ENCODE measurements at regions not wholly inside any gene's neighbourhood (a gene's known extent, or its start where the extent isn't known, plus 50 kb on each side); places are given as distances from the start of the nearest gene placed in this dataset.

- no peak overlapping the region for H2BK5ac ChIP-seq (ENCODE audit: low read length)
- H3K27ac ChIP-seq (ENCODE audit: low read depth, low read length): no peak overlapping the region
- H3K36me3 ChIP-seq (ENCODE audit: control insufficient read depth, insufficient read depth, low read length): no peaks in the 10 kb centered on the region
- no peak overlapping the region for H3K4me2 ChIP-seq (ENCODE audit: low read length)
- H3K18ac ChIP-seq (ENCODE audit: low read length): no peak overlapping the region
- peaks cover 2% of the 10 kb centered on the region for H3K4me1 ChIP-seq (ENCODE audit: control insufficient read depth, low read depth, low read length)
- H2AK5ac ChIP-seq (ENCODE audit: low read length): no peak overlapping the region
- H2BK120ac ChIP-seq (ENCODE audit: low read depth, low read length): no peak overlapping the region
- H4K8ac ChIP-seq (ENCODE audit: low read depth, low read length): no peak overlapping the region
- no peak overlapping the region for H3K9ac ChIP-seq (ENCODE audit: low read length)
- no peaks in the 10 kb centered on the region for H3K27me3 ChIP-seq (ENCODE audit: insufficient read depth, low read length, poor library complexity)
- no peak overlapping the region for H3K4ac ChIP-seq (ENCODE audit: low read depth, low read length)
- no peak overlapping the region for H3K56ac ChIP-seq (ENCODE audit: low read length)
- no peaks in the 10 kb centered on the region for H3K79me2 ChIP-seq (ENCODE audit: control insufficient read depth, insufficient read depth, low read length)
- H4K5ac ChIP-seq (ENCODE audit: low read length): no peak overlapping the region
- H3K79me1 ChIP-seq (ENCODE audit: low read length): no peaks in the 10 kb centered on the region
- WGBS (ENCODE audit: extremely low coverage, insufficient coverage, low lambda C conversion rate): no CpG with 5 or more reads among the region's 2 CpGs
- no peak for DNase-seq
- no peak overlapping the region for H3K4me3 ChIP-seq (ENCODE audit: low read length)
- H3K23ac ChIP-seq (ENCODE audit: low read length): no peak overlapping the region
- H2BK15ac ChIP-seq (replicated peaks; ENCODE audit: low read depth): no peak overlapping the region
These were observed 1443.5 kb upstream of the IGFBP7 start for GRCh38 chr4:58553679-58554078.

- Histone ChIP-seq H3K79me2 (ENCODE audit: control insufficient read depth, insufficient read depth, low read length) (no peaks in the 10 kb centered on the region), H3K27me3 (ENCODE audit: insufficient read depth, low read length, poor library complexity) (no peaks in the 10 kb centered on the region), H3K23ac (ENCODE audit: low read length) (no peak overlapping the region), H4K5ac (ENCODE audit: low read length) (no peak overlapping the region), H2BK120ac (ENCODE audit: low read depth, low read length) (no peak overlapping the region), H3K4ac (ENCODE audit: low read depth, low read length) (no peak overlapping the region), H4K8ac (ENCODE audit: low read depth, low read length) (no peak overlapping the region), H3K9ac (ENCODE audit: low read length) (no peak overlapping the region), H3K27ac (ENCODE audit: low read depth, low read length) (no peak overlapping the region), H3K18ac (ENCODE audit: low read length) (no peak overlapping the region), H3K79me1 (ENCODE audit: low read length) (no peaks in the 10 kb centered on the region), H3K4me1 (ENCODE audit: control insufficient read depth, low read depth, low read length) (peaks cover 2% of the 10 kb centered on the region), H2BK15ac (replicated peaks; ENCODE audit: low read depth) (no peak overlapping the region), H3K4me2 (ENCODE audit: low read length) (no peak overlapping the region), H3K56ac (ENCODE audit: low read length) (no peak overlapping the region), H2AK5ac (ENCODE audit: low read length) (no peak overlapping the region), H3K36me3 (ENCODE audit: control insufficient read depth, insufficient read depth, low read length) (no peaks in the 10 kb centered on the region), H3K4me3 (ENCODE audit: low read length) (no peak overlapping the region), H2BK5ac (ENCODE audit: low read length) (no peak overlapping the region)
- peak; percentile 70 for DNase-seq
- no CpG with 5 or more reads among the region's 1 CpG for WGBS (ENCODE audit: extremely low coverage, insufficient coverage, low lambda C conversion rate)
These were observed 1442.8 kb upstream of the IGFBP7 start for GRCh38 chr4:58553031-58553430.

DNA sequence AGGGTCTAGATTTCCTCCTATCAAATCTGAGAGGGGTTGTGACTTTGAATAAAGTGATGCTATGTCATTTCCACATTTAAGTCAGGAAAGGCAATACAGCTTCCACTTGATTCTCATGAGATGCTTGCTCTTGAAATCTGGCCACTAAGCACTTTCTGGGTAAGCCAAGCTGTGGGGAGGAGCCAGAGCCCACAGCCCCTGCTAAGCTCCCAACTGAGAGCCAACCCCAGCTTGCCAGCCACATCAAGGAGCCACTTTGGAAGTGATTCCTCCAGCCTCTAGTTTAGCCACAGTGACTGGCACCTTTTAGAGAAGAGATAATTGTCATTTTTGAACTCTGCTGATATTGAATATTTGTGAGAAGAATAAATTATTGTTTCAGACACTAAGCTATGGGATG lies 1441.5 kb upstream of the IGFBP7 start:
- no peak overlapping the region for H2BK120ac ChIP-seq (ENCODE audit: low read depth, low read length)

GRCh38 chr4:58543465-58543864 lies 1433.3 kb upstream of the IGFBP7 start:
- Histone ChIP-seq H3K4me3 (ENCODE audit: low read length) (no peak overlapping the region), H3K27ac (ENCODE audit: low read depth, low read length) (no peak overlapping the region), H3K4ac (ENCODE audit: low read depth, low read length) (no peak overlapping the region), H3K4me1 (ENCODE audit: control insufficient read depth, low read depth, low read length) (no peaks in the 10 kb centered on the region), H3K18ac (ENCODE audit: low read length) (no peak overlapping the region), H3K4me2 (ENCODE audit: low read length) (no peak overlapping the region), H2BK5ac (ENCODE audit: low read length) (no peak overlapping the region), H3K79me2 (ENCODE audit: control insufficient read depth, insufficient read depth, low read length) (no peaks in the 10 kb centered on the region), H3K79me1 (ENCODE audit: low read length) (no peaks in the 10 kb centered on the region), H2AK5ac (ENCODE audit: low read length) (no peak overlapping the region), H3K27me3 (ENCODE audit: insufficient read depth, low read length, poor library complexity) (no peaks in the 10 kb centered on the region), H4K8ac (ENCODE audit: low read depth, low read length) (no peak overlapping the region), H4K5ac (ENCODE audit: low read length) (no peak overlapping the region), H3K9ac (ENCODE audit: low read length) (no peak overlapping the region), H3K56ac (ENCODE audit: low read length) (no peak overlapping the region), H2BK120ac (ENCODE audit: low read depth, low read length) (no peak overlapping the region), H3K36me3 (ENCODE audit: control insufficient read depth, insufficient read depth, low read length) (no peaks in the 10 kb centered on the region), H2BK15ac (replicated peaks; ENCODE audit: low read depth) (no peak overlapping the region), H3K23ac (ENCODE audit: low read length) (no peak overlapping the region)
- no CpG with 5 or more reads among the region's 1 CpG for WGBS (ENCODE audit: extremely low coverage, insufficient coverage, low lambda C conversion rate)
- DNase-seq: no peak

More for the DNA sequence above, 1441.5 kb upstream of the IGFBP7 start:
- no peaks in the 10 kb centered on the region for H3K27me3 ChIP-seq (ENCODE audit: insufficient read depth, low read length, poor library complexity)
- H3K23ac ChIP-seq (ENCODE audit: low read length): no peak overlapping the region
- H3K18ac ChIP-seq (ENCODE audit: low read length): no peak overlapping the region
- peak; percentile 31 for DNase-seq
- H2BK5ac ChIP-seq (ENCODE audit: low read length): no peak overlapping the region
- no peaks in the 10 kb centered on the region for H3K36me3 ChIP-seq (ENCODE audit: control insufficient read depth, insufficient read depth, low read length)
- no peak overlapping the region for H4K8ac ChIP-seq (ENCODE audit: low read depth, low read length)
- H3K27ac ChIP-seq (ENCODE audit: low read depth, low read length): no peak overlapping the region
- no peaks in the 10 kb centered on the region for H3K79me1 ChIP-seq (ENCODE audit: low read length)
- no peak overlapping the region for H3K4me3 ChIP-seq (ENCODE audit: low read length)
- no peak overlapping the region for H4K5ac ChIP-seq (ENCODE audit: low read length)
- no peak overlapping the region for H3K4ac ChIP-seq (ENCODE audit: low read depth, low read length)
- H3K4me2 ChIP-seq (ENCODE audit: low read length): no peak overlapping the region
- no peaks in the 10 kb centered on the region for H3K79me2 ChIP-seq (ENCODE audit: control insufficient read depth, insufficient read depth, low read length)
- H3K9ac ChIP-seq (ENCODE audit: low read length): no peak overlapping the region
- no peak overlapping the region for H2AK5ac ChIP-seq (ENCODE audit: low read length)
- no peak overlapping the region for H3K56ac ChIP-seq (ENCODE audit: low read length)
- peaks cover 2% of the 10 kb centered on the region for H3K4me1 ChIP-seq (ENCODE audit: control insufficient read depth, low read depth, low read length)
- no peak overlapping the region for H2BK15ac ChIP-seq (replicated peaks; ENCODE audit: low read depth)

DNA sequence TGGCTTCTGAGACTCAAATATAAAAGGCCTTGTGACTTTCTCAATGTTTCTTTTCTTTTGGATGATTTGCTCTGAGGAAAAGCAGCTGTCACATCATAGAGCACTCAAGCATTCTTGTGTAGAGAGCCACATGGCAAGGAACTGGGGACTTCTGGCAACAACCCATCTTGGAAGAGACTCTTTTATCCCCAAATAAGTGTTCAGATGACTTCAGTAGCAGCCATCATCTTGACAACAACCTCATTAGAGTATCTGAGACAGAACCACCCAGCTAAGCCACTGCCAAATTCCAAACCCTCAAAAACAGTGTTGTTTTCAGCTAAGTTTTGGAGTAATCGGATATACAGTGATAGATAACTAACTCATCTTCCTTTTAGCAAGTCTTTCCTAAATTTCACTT lies 1431.7 kb upstream of the IGFBP7 start:
- H4K8ac ChIP-seq (ENCODE audit: low read depth, low read length): no peak overlapping the region
- H3K4me1 ChIP-seq (ENCODE audit: control insufficient read depth, low read depth, low read length): no peaks in the 10 kb centered on the region
- no peak overlapping the region for H3K9ac ChIP-seq (ENCODE audit: low read length)
- no peaks in the 10 kb centered on the region for H3K79me1 ChIP-seq (ENCODE audit: low read length)
- WGBS (ENCODE audit: extremely low coverage, insufficient coverage, low lambda C conversion rate): no CpG with 5 or more reads among the region's 1 CpG
- H2BK5ac ChIP-seq (ENCODE audit: low read length): no peak overlapping the region
- H3K23ac ChIP-seq (ENCODE audit: low read length): no peak overlapping the region
- no peaks in the 10 kb centered on the region for H3K27me3 ChIP-seq (ENCODE audit: insufficient read depth, low read length, poor library complexity)
- no peak for DNase-seq
- no peak overlapping the region for H3K4me2 ChIP-seq (ENCODE audit: low read length)
- H3K56ac ChIP-seq (ENCODE audit: low read length): no peak overlapping the region
- H4K5ac ChIP-seq (ENCODE audit: low read length): no peak overlapping the region
- H3K79me2 ChIP-seq (ENCODE audit: control insufficient read depth, insufficient read depth, low read length): no peaks in the 10 kb centered on the region
- no peak overlapping the region for H3K4ac ChIP-seq (ENCODE audit: low read depth, low read length)
- no peak overlapping the region for H2BK120ac ChIP-seq (ENCODE audit: low read depth, low read length)
- H3K36me3 ChIP-seq (ENCODE audit: control insufficient read depth, insufficient read depth, low read length): no peaks in the 10 kb centered on the region
- H3K27ac ChIP-seq (ENCODE audit: low read depth, low read length): no peak overlapping the region
- H2BK15ac ChIP-seq (replicated peaks; ENCODE audit: low read depth): no peak overlapping the region
- no peak overlapping the region for H2AK5ac ChIP-seq (ENCODE audit: low read length)
- H3K4me3 ChIP-seq (ENCODE audit: low read length): no peak overlapping the region
- no peak overlapping the region for H3K18ac ChIP-seq (ENCODE audit: low read length)

GRCh38 chr4:58522765-58523382 lies 1412.7 kb upstream of the IGFBP7 start:
- H3K9ac ChIP-seq (ENCODE audit: low read length): no peak overlapping the region
- H3K27me3 ChIP-seq (ENCODE audit: insufficient read depth, low read length, poor library complexity): peaks cover 1% of the 10 kb centered on the region
- no peak overlapping the region for H4K5ac ChIP-seq (ENCODE audit: low read length)
- no peaks in the 10 kb centered on the region for H3K79me2 ChIP-seq (ENCODE audit: control insufficient read depth, insufficient read depth, low read length)
- H3K36me3 ChIP-seq (ENCODE audit: control insufficient read depth, insufficient read depth, low read length): no peaks in the 10 kb centered on the region
- no peaks in the 10 kb centered on the region for H3K79me1 ChIP-seq (ENCODE audit: low read length)
- H2BK120ac ChIP-seq (ENCODE audit: low read depth, low read length): no peak overlapping the region
- no peak overlapping the region for H3K4me3 ChIP-seq (ENCODE audit: low read length)
- H2AK5ac ChIP-seq (ENCODE audit: low read length): no peak overlapping the region
- no peak overlapping the region for H3K4me2 ChIP-seq (ENCODE audit: low read length)
- no peak overlapping the region for H3K56ac ChIP-seq (ENCODE audit: low read length)
- no peak overlapping the region for H3K23ac ChIP-seq (ENCODE audit: low read length)
- no peak overlapping the region for H3K27ac ChIP-seq (ENCODE audit: low read depth, low read length)
- no peak overlapping the region for H3K18ac ChIP-seq (ENCODE audit: low read length)
- H3K4ac ChIP-seq (ENCODE audit: low read depth, low read length): no peak overlapping the region
- no peak for DNase-seq
- H4K8ac ChIP-seq (ENCODE audit: low read depth, low read length): no peak overlapping the region
- no peak overlapping the region for H2BK5ac ChIP-seq (ENCODE audit: low read length)
- H2BK15ac ChIP-seq (replicated peaks; ENCODE audit: low read depth): no peak overlapping the region
- no peaks in the 10 kb centered on the region for H3K4me1 ChIP-seq (ENCODE audit: control insufficient read depth, low read depth, low read length)
- WGBS (ENCODE audit: extremely low coverage, insufficient coverage, low lambda C conversion rate): no CpG with 5 or more reads among the region's 2 CpGs

All from mesendoderm (in vitro differentiated cells).